Subcutaneous abdominal adipose tissue (tissue), 5 donors: ENCODE measurements at regions not wholly inside any gene's neighbourhood (a gene's known extent, or its start where the extent isn't known, plus 50 kb on each side); places are given as distances from the start of the nearest gene placed in this dataset.
"Not testable (repeated sequence)": the region's sequence is repeated elsewhere in the genome, so short reads cannot be mapped to it uniquely, and the experiment has no call there.

ENCODE experiments used
- H3K27ac ChIP-seq: one replicate; pipeline ENCODE4 v1.7.0; 2013; ENCODE audit warnings: low read depth, mild to moderate bottlenecking, inconsistent platforms, low read length, moderate library complexity
- H3K27me3 ChIP-seq, 5 donors: one replicate each; pipeline ENCODE4 v1.7.0; 2013; ENCODE audit warnings: low read length in 5 of 5, inconsistent platforms in 1 of 5; ENCODE audit not compliant: control insufficient read depth in 5 of 5, insufficient read depth in 4 of 5
- H3K36me3 ChIP-seq, 5 donors: one replicate each; pipeline ENCODE4 v1.7.0; 2013; ENCODE audit warnings: low read length in 5 of 5; ENCODE audit not compliant: control insufficient read depth in 5 of 5, insufficient read depth in 5 of 5
- H3K4me1 ChIP-seq, 5 donors: one replicate each; pipeline ENCODE4 v1.7.0; 2013; ENCODE audit warnings: low read length in 5 of 5, mild to moderate bottlenecking in 3 of 5, moderate library complexity in 1 of 5; ENCODE audit not compliant: control insufficient read depth in 5 of 5, insufficient read depth in 5 of 5
- H3K4me3 ChIP-seq, 5 donors: one replicate each; pipeline ENCODE4 v1.7.0; 2013; ENCODE audit warnings: low read length in 5 of 5, low read depth in 1 of 5
- H3K9ac ChIP-seq, 5 donors: one replicate each; pipeline ENCODE4 v1.7.0; 2013; ENCODE audit warnings: low read length in 5 of 5, mild to moderate bottlenecking in 4 of 5, moderate library complexity in 3 of 5
- H3K9me3 ChIP-seq, 5 donors: one replicate each; pipeline ENCODE4 v1.7.0; 2013; ENCODE audit warnings: low read length in 5 of 5; ENCODE audit not compliant: control insufficient read depth in 5 of 5
- donor health status: healthy.
- donor health status: healthy.
- donor health status: healthy.
- donor health status: healthy.
- donor health status: healthy.

DNA sequence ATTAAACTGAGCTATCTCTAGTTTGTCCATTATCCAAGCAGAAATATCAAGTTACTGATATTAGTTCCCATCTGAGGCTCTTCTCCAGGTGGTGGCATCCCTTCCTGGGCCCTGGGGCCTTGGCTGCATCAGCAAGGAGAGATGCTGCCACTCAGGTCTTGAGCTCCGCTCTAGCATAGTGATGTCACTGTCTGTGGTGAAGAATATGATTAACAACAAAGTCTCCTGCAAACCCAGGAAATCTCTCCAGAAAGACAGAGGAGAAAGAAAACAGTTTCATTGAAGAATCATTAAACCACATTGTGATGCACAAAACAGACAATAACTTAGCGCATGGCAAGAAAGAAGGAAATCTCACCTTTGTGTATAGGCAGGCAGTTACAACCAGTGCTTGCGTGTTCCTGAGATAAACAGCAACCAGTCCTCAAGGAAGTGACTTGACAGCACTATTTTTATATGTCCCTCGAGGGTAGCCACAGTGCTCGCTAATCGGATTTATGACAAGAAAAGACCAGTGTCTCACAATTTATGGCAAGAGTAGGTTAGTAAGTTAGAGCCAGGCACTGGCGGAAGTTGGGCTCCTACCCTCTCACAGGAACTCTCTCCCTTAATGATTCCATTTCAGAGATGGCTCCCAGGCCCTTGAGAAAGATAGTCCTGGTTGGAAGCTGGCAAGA lies 151.1 kb downstream of the AHSP start:
- Histone ChIP-seq H3K4me3 (no peak overlapping the region), H3K4me1 (no peaks in the 10 kb centered on the region), H3K27ac (no peak overlapping the region), H3K36me3 (no peaks in the 10 kb centered on the region), H3K27me3 (no peaks in the 10 kb centered on the region), H3K9me3 (peaks cover 0 to 2% (median 0%) of the 10 kb centered on the region in 5 donors), H3K9ac (no peak overlapping the region)

DNA sequence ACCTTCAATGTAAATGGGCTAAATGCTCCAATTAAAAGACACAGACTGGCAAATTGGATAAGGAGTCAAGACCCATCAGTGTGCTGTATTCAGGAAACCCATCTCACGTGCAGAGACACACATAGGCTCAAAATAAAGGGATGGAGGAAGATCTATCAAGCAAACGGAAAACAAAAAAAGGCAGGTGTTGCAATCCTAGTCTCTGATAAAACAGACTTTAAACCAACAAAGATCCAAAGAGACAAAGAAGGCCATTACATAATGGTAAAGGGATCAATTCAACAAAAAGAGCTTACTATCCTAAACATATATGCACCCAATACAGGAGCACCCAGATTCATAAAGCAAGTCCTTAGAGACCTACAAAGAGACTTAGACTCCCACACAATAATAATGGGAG lies 161.6 kb downstream of the AHSP start:
- H3K4me1 ChIP-seq, H3K36me3 ChIP-seq: not testable (repeated sequence)

DNA sequence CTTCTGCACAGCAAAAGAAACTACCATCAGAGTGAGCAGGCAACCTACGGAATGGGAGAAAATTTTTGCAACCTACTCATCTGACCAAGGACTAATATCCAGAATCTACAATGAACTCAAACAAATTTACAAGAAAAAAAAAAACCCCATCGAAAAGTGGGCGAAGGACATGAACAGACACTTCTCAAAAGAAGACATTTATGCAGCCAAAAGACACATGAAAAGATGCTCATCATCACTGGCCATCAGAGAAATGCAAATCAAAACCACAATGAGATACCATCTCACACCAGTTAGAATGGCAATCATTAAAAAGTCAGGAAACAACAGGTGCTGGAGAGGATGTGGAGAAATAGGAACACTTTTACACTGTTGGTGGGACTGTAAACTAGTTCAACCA lies 164.6 kb downstream of the AHSP start:
- H3K9me3 ChIP-seq, H3K36me3 ChIP-seq, H3K4me3 ChIP-seq, H3K9ac ChIP-seq, H3K4me1 ChIP-seq, H3K27me3 ChIP-seq, H3K27ac ChIP-seq: not testable (repeated sequence)

More for the DNA sequence above, 161.6 kb downstream of the AHSP start:
- H3K9me3 ChIP-seq, H3K9ac ChIP-seq, H3K27ac ChIP-seq, H3K4me3 ChIP-seq, H3K27me3 ChIP-seq: not testable (repeated sequence)

DNA sequence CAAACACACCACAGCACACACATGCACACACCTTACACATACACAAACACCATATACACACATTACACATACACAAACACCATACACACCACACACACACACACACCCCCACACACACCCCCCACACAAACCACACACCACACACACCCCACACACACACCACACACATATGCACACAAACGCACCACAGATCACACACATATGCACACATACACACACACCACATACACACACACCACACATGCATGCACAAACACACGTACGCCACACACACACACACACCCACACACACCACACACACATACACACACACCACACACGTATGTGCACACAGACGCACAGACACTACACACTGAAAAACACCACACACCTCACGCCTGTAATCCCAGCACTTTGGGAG lies 166.0 kb downstream of the AHSP start:
- H3K4me3 ChIP-seq: no peak overlapping the region

DNA sequence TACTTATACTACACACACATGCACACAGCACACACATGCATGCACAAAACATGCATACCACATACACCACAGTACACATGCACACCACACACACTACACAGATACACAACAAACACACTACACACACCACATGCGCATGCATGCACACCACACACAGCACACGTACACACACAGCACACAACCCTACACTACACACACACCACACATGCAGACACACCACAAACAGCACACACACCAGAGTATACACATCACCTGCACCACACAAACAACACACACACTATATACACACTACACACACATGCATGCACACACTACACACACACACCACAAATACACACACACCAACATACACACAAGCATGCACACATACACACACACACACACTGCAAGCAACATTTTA lies 166.8 kb downstream of the AHSP start:
- Histone ChIP-seq H3K4me1 (no peaks in the 10 kb centered on the region), H3K36me3 (no peaks in the 10 kb centered on the region), H3K27ac (no peak overlapping the region), H3K27me3 (no peaks in the 10 kb centered on the region), H3K9me3 (no peaks in the 10 kb centered on the region), H3K9ac (no peak overlapping the region), H3K4me3 (no peak overlapping the region)

More for the DNA sequence above, 166.0 kb downstream of the AHSP start:
- no peaks in the 10 kb centered on the region for H3K4me1 ChIP-seq
- no peak overlapping the region for H3K27ac ChIP-seq
- H3K27me3 ChIP-seq: no peaks in the 10 kb centered on the region
- H3K9me3 ChIP-seq: no peaks in the 10 kb centered on the region
- H3K36me3 ChIP-seq: no peaks in the 10 kb centered on the region
- no peak overlapping the region for H3K9ac ChIP-seq

DNA sequence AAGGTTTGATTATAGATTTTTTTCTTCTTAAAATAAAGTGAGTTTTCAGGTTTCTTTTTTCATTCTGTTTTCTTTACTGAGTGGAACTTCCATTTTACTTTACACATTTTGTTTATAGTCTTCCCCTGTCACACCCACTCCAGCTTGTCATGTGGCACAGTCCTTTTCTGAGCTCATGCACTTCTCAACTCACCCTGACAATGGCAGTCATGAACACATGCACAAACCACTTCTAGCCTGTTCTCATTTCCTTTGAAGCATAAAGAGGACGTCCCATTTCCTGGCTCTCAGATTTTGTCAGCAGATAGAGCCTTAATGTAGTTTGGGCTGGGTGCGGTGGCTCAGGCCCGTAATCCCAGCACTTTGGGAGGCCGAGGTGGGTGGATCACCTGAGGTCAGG lies 168.0 kb downstream of the AHSP start:
- Histone ChIP-seq H3K9ac (no peak overlapping the region), H3K27me3 (no peaks in the 10 kb centered on the region), H3K27ac (no peak overlapping the region), H3K9me3 (no peaks in the 10 kb centered on the region), H3K4me3 (no peak overlapping the region), H3K36me3 (no peaks in the 10 kb centered on the region), H3K4me1 (peaks cover 0 to 6% (median 5%) of the 10 kb centered on the region in 5 donors)

DNA sequence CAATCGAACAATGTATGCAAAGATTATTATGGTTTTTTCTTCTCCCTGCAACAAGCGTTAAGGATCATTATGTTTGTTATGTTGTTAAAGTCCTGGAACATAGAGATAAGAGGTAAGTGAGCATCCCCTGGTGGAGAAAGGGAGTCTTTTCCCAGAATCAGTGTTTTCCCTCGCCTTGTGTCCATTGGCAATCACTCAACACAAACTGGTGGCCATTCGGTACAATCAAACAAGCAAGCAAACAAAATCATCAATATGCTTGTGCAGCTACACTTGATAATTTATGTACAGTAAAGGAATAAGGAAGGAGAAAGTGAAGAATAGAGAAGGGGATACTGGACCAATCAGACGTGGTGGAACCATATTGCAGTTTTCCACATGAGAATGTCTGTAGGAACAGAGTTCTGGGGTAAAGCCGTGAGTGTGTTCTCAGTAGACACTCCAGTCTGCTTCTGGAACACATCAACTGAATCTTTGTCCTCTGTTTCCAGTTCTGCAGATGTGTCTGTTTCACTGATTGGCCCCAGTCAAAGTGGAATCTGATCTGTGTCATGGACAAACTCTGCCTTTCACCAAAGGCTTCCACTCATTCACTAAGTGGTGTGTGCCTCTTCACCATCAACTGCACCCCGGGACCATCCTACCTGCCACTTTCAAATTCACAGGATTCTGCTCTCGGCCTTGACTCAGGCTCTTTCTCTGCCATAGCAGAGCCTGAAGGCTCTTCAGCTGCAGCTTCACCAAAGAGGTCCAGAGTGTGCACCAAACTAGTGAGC lies 169.5 kb downstream of the AHSP start:
- no peak overlapping the region for H3K4me3 ChIP-seq
- H3K27ac ChIP-seq: no peak overlapping the region
- H3K9ac ChIP-seq: no peak overlapping the region
- peaks cover 0 to 12% (median 12%) of the 10 kb centered on the region in 5 donors for H3K4me1 ChIP-seq
- no peaks in the 10 kb centered on the region for H3K9me3 ChIP-seq
- H3K36me3 ChIP-seq: no peaks in the 10 kb centered on the region
- H3K27me3 ChIP-seq: no peaks in the 10 kb centered on the region

DNA sequence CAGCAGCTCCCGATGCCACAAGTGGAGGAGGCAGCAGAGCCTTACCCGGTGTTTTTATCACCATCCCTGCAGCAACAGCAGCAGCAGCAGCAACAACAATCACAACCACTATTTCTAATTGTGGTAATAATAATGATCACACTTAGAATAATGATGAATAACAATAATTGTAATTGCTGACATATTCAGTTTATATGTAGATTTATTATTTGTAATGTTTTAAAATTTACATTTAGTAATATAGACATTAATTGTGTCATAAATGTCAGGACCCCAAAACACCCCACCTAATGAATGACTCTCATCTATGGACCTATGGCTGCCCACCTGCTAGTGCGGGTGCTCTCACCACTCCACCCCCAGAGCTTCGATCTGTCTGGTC lies 170.0 kb downstream of the AHSP start:
- H3K9me3 ChIP-seq: no peaks in the 10 kb centered on the region
- H3K4me3 ChIP-seq: no peak overlapping the region
- no peaks in the 10 kb centered on the region for H3K27me3 ChIP-seq
- peaks cover 0 to 12% (median 12%) of the 10 kb centered on the region in 5 donors for H3K4me1 ChIP-seq
- no peaks in the 10 kb centered on the region for H3K36me3 ChIP-seq
- H3K9ac ChIP-seq: no peak overlapping the region
- H3K27ac ChIP-seq: no peak overlapping the region

DNA sequence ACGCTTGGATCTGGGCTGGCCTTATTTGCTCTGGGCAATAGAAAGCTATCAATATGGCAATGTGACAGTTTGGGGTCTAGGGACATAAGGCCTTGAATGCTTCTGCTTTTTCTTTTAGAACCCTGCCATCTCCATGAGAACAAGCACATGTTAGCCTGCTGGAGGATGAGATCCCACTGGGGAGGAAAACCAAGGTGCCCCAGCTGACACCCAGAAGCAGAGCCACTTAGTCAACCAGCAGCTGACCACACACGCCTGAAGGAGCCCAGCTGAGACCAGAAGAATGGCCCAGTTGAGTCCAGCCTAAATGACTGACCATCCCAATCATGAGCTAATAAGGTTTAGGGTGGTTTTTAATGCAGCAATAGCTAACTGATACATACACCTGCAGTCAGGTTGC lies 171.2 kb downstream of the AHSP start:
- H3K36me3 ChIP-seq: peaks cover 0 to 9% (median 6%) of the 10 kb centered on the region in 5 donors
- no peak overlapping the region for H3K27ac ChIP-seq
- no peak overlapping the region for H3K9ac ChIP-seq
- H3K4me3 ChIP-seq: no peak overlapping the region
- H3K4me1 ChIP-seq: peaks cover 0 to 12% (median 12%) of the 10 kb centered on the region in 5 donors
- H3K9me3 ChIP-seq: no peaks in the 10 kb centered on the region
- H3K27me3 ChIP-seq: no peaks in the 10 kb centered on the region

DNA sequence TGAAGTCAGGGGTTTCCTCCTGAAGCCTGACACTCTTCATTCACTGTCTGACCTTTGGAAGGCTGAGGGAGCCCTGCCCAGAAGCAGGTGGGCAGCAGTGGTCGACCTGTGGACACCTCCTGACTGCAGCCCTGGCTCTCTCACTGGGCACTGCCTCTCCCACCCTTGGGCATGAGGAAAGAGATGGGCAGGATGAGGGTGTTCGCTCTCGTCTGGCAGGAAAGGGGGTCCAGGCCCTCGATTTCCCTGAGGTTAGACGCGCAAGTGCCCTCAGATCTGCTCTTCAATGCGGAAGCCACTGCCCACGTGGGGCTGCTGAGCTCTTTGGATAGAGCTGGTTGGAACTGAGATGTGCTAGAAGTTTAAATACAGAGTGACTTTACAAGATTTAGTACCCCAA lies 171.9 kb downstream of the AHSP start:
- peaks cover 0 to 15% (median 12%) of the 10 kb centered on the region in 5 donors for H3K36me3 ChIP-seq
- no peaks in the 10 kb centered on the region for H3K27me3 ChIP-seq
- H3K9ac ChIP-seq: no peak overlapping the region
- peaks cover 0 to 12% (median 12%) of the 10 kb centered on the region in 5 donors for H3K4me1 ChIP-seq
- no peak overlapping the region for H3K27ac ChIP-seq
- no peaks in the 10 kb centered on the region for H3K9me3 ChIP-seq
- H3K4me3 ChIP-seq: no peak overlapping the region
